DND-41 (cell line): ENCODE measurements at regions not wholly inside any gene's neighbourhood (a gene's known extent, or its start where the extent isn't known, plus 50 kb on each side); places are given as distances from the start of the nearest gene placed in this dataset.

Experiments used
- CTCF ChIP-seq: IDR thresholded peaks from 2 replicates; pipeline ENCODE4 v1.5.1; 2012; ENCODE audit warnings: borderline replicate concordance, low read length, moderate library complexity, mild to moderate bottlenecking; ENCODE audit not compliant: poor library complexity, severe bottlenecking; ENCODE audit errors: extremely low read depth
- EZH2 ChIP-seq: IDR thresholded peaks from 3 replicates; pipeline ENCODE4 v1.6.1; 2012; ENCODE audit warnings: borderline replicate concordance, low read depth, mild to moderate bottlenecking, moderate library complexity, low read length, inconsistent platforms; ENCODE audit not compliant: severe bottlenecking

DNA sequence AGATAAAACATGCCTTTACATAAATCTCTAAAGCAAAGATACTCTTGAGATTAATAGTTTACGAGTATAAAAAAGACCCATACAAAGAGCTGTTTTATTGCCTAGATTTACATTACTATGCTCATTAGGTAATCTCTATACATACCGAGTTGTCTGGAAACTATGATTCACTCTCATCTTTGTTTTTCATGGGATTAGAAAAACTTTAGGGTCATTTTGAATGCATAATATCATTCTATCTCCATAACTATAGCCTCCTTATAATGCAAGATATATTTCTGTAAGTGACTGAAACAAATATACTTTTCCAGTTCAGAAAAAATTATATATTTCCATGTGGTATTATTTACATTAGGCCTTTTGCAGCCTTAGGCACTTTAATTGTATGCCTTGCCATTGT, 1088.7 kb upstream of the ARRDC3 start:
- TF ChIP-seq CTCF (no peak), EZH2 (no peak)
